Peyer's patch (tissue), 4 donors: ENCODE measurements at regions not wholly inside any gene's neighbourhood (a gene's known extent, or its start where the extent isn't known, plus 50 kb on each side); places are given as distances from the start of the nearest gene placed in this dataset.

Experiments used
- POLR2A ChIP-seq, 2 donors: fragments of 450-650 bp; IDR thresholded peaks; one replicate each; pipeline ENCODE4 v1.5.1; 2017; ENCODE audit warnings: antibody characterized with exemption in 2 of 2, mild to moderate bottlenecking in 2 of 2, moderate library complexity in 2 of 2
- TF ChIP-seq, protein P1 (sequence below), 6 experiments: fragments of 450-650 bp in 4 of 6; fragments of 200-600 bp in 2 of 6; sonication (generic) in 1 of 6; IDR thresholded peaks; one replicate each; pipeline ENCODE4 v1.5.1; 2017 to 2019; ENCODE audit warnings: antibody characterized with exemption in 6 of 6, mild to moderate bottlenecking in 3 of 6, moderate library complexity in 1 of 6

DNA sequence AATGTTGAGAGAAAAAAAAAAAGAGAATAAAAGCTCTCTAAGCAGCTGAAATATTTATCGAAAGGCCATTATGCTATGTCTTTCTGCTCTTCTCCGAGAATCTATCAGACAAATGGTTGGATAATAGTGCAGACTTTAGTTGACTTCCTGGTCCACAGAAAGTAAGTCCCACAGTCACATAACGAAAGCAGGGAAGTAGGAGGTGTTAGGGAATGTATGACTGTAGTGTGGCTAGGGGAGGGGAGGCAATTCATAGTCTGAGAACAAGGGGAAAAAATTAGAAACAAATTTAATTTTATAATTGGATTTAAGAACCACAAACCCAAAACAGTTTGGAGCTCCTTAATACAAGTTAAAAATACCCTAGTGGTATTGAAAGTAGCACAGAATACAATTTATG lies 79.7 kb upstream of the VEGFC start:
- TF ChIP-seq, protein P1, sequence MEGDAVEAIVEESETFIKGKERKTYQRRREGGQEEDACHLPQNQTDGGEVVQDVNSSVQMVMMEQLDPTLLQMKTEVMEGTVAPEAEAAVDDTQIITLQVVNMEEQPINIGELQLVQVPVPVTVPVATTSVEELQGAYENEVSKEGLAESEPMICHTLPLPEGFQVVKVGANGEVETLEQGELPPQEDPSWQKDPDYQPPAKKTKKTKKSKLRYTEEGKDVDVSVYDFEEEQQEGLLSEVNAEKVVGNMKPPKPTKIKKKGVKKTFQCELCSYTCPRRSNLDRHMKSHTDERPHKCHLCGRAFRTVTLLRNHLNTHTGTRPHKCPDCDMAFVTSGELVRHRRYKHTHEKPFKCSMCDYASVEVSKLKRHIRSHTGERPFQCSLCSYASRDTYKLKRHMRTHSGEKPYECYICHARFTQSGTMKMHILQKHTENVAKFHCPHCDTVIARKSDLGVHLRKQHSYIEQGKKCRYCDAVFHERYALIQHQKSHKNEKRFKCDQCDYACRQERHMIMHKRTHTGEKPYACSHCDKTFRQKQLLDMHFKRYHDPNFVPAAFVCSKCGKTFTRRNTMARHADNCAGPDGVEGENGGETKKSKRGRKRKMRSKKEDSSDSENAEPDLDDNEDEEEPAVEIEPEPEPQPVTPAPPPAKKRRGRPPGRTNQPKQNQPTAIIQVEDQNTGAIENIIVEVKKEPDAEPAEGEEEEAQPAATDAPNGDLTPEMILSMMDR (IDR thresholded peaks at IDR 0.05), result no peak
- no peak for TF ChIP-seq POLR2A (IDR thresholded peaks at IDR 0.05)
